K562 (cell line): ENCODE measurements at regions not wholly inside any gene's neighbourhood (a gene's known extent, or its start where the extent isn't known, plus 50 kb on each side); places are given as distances from the start of the nearest gene placed in this dataset.

ENCODE experiments used
- ATAC-seq: fragments of 200-7000 bp; cut with Tn5 transposase; 3 replicates; pipeline ENCODE4 v1.9.1; 2020; ENCODE audit warnings: moderate library complexity
- BruUV-seq: library from RNA; stranded (reverse); fragments of 400-500 nt; replicated peaks from 2 replicates; lab custom pipeline; 2021; lab: Mats Ljungman, UMichigan
- CTCF ChIA-PET: fragments of 300-600 bp; formaldehyde crosslinking; extraction: SDS; loops from one replicate; lab custom pipeline; 2021; ENCODE audit warnings: low intra/inter-chr PET ratio; lab: Yijun Ruan, JAX
- POLR2A ChIA-PET: fragments of 300-600, 350-650 bp; sonication (Branson Sonifier 250); formaldehyde crosslinking; extraction: SDS; loops from one replicate; lab custom pipeline; 2021; ENCODE audit warnings: antibody characterized with exemption, inconsistent platforms; lab: Yijun Ruan, JAX
- DNase-seq, 4 experiments: peaks; one replicate each; pipeline versions ENCODE4 v3.0.0 to v3.0.0-alpha.2; 2011 to 2018; ENCODE audit warnings: low spot score in 3 of 4, mixed read lengths in 3 of 4; ENCODE audit errors: extremely low read depth in 1 of 4
- FAIRE-seq: peaks from 2 replicates; lab custom pipeline; 2011; peaks lifted over from hg19 to GRCh38; lab: Jason Lieb, UNC
- H2AFZ ChIP-seq: 2 replicates; pipeline ENCODE4 v1.6.0; 2011; ENCODE audit warnings: low read depth, low read length, control low read depth, inconsistent platforms
- H3K27ac ChIP-seq: fragments of 200-600 bp; 3 replicates; pipeline ENCODE4 v1.8.0; 2011; ENCODE audit warnings: low read depth, mild to moderate bottlenecking, control low read depth, inconsistent platforms, low read length, moderate library complexity, mixed read lengths; ENCODE audit errors: extremely low read depth
- H3K27me3 ChIP-seq, 2 experiments: fragments of 300-600 bp in 1 of 2; 2 replicates in 1 of 2; 3 replicates in 1 of 2; pipeline versions ENCODE4 v1.6.0 to v1.8.0; 2011; ENCODE audit warnings: inconsistent platforms in 2 of 2, low read length in 2 of 2, mild to moderate bottlenecking in 1 of 2, mixed read lengths in 1 of 2, moderate library complexity in 1 of 2; ENCODE audit not compliant: control insufficient read depth in 2 of 2, insufficient read depth in 2 of 2
- H3K36me3 ChIP-seq: fragments of 300-600 bp; 3 replicates; pipeline ENCODE4 v1.8.0; 2011; ENCODE audit warnings: mild to moderate bottlenecking, low read length, inconsistent platforms; ENCODE audit not compliant: control insufficient read depth, insufficient read depth
- H3K4me1 ChIP-seq, 2 experiments: fragments of 200-600 bp in 1 of 2; replicated peaks in 1 of 2; 2 replicates in 1 of 2; 3 replicates in 1 of 2; pipeline versions ENCODE4 v1.5.1 to v1.8.0; 2011; ENCODE audit warnings: inconsistent platforms in 2 of 2, low read length in 2 of 2, mild to moderate bottlenecking in 1 of 2, mixed read lengths in 1 of 2, moderate library complexity in 1 of 2; ENCODE audit not compliant: control insufficient read depth in 2 of 2, insufficient read depth in 2 of 2
- H3K4me2 ChIP-seq: 2 replicates; pipeline ENCODE4 v1.6.1; 2011; ENCODE audit warnings: low read length, control low read depth, inconsistent platforms, mixed read lengths; ENCODE audit not compliant: insufficient read depth
- H3K4me3 ChIP-seq: fragments of 200-600 bp; sonication (generic), shearing (Covaris generic); 2 replicates; pipeline ENCODE4 v1.5.1; 2016; ENCODE audit warnings: control low read depth, inconsistent platforms
- H3K79me2 ChIP-seq: fragments of 200-600 bp; 3 replicates; pipeline ENCODE4 v1.8.0; 2011; ENCODE audit warnings: low read length, inconsistent platforms; ENCODE audit not compliant: control insufficient read depth, insufficient read depth
- H3K9ac ChIP-seq, 2 experiments: 2 replicates each; pipeline versions ENCODE4 v1.6.0 to v1.6.1; 2011; ENCODE audit warnings: low read depth in 2 of 2, low read length in 2 of 2, control low read depth in 1 of 2, inconsistent platforms in 1 of 2, mild to moderate bottlenecking in 1 of 2, mixed read lengths in 1 of 2; ENCODE audit not compliant: insufficient read depth in 1 of 2
- H3K9me1 ChIP-seq: one replicate; pipeline ENCODE4 v1.6.0; 2011; ENCODE audit warnings: inconsistent platforms, mild to moderate bottlenecking, low read length, moderate library complexity; ENCODE audit not compliant: control insufficient read depth, insufficient read depth
- H3K9me3 ChIP-seq: replicated peaks from 2 replicates; pipeline ENCODE4 v1.5.1; 2011; ENCODE audit warnings: low read depth, low read length, inconsistent platforms; ENCODE audit not compliant: control insufficient read depth, insufficient read depth
- H4K20me1 ChIP-seq: replicated peaks from 2 replicates; pipeline ENCODE4 v1.6.1; 2011; ENCODE audit warnings: low read length, inconsistent platforms, mixed read lengths; ENCODE audit not compliant: control insufficient read depth, insufficient read depth
- CXXC5 ChIP-seq: fragments of 250-450 bp; sonication (Bioruptor Pico); IDR thresholded peaks from 2 replicates; pipeline ENCODE4 v1.8.0; 2022; ENCODE audit warnings: inconsistent platforms, mild to moderate bottlenecking, moderate library complexity
- IFI16 ChIP-seq: fragments of 250-450 bp; sonication (Bioruptor Pico); IDR thresholded peaks from 2 replicates; pipeline ENCODE4 v2.1.2; 2022; ENCODE audit warnings: mild to moderate bottlenecking, inconsistent platforms
- IRF9 ChIP-seq: fragments of 450-650 bp; IDR thresholded peaks from 2 replicates; pipeline ENCODE4 v1.6.1; 2016; ENCODE audit warnings: missing biosample characterization, missing genetic modification characterization
- NBN ChIP-seq: fragments of 450-650 bp; IDR thresholded peaks from 2 replicates; pipeline ENCODE4 v1.6.1; 2016; ENCODE audit warnings: low read depth, mild to moderate bottlenecking
- SAFB ChIP-seq: fragments of 200-400 bp; formaldehyde crosslinking; IDR thresholded peaks from 2 replicates; pipeline ENCODE4 v1.6.1; 2017; ENCODE audit warnings: low read depth, low read length, borderline replicate concordance
- SIX5 ChIP-seq, 2 experiments: IDR thresholded peaks; 2 replicates each; pipeline ENCODE4 v1.6.1; 2011; ENCODE audit warnings: low read length in 2 of 2, borderline replicate concordance in 1 of 2, low read depth in 1 of 2, mild to moderate bottlenecking in 1 of 2, moderate library complexity in 1 of 2; ENCODE audit not compliant: insufficient read depth in 1 of 2
- ZNF583 ChIP-seq: fragments of 250-450 bp; sonication (Bioruptor Pico); IDR thresholded peaks from 2 replicates; pipeline ENCODE4 v1.4.0; 2020
- WGBS: fragments of 100-300 bp; shearing (Covaris generic); methylation state at CpG from one replicate; pipeline ENCODE4 v1.1.6; 2016; ENCODE audit warnings: low coverage, mixed read lengths; ENCODE audit not compliant: insufficient coverage; ENCODE audit errors: missing lambda C conversion rate; 5-methylcytosine and 5-hydroxymethylcytosine counted together
- in situ Hi-C: fragments of 300-500 bp; cut with MboI; formaldehyde crosslinking; loops from 4 replicates; pipeline ENCODE4 v1.15.0; 2018; ENCODE audit warnings: inconsistent platforms, mixed read lengths
- intact Hi-C: fragments of 100-400 bp; cut with micrococcal nuclease; formaldehyde crosslinking; loops from 2 replicates; pipeline ENCODE4 v1.14.2; 2022
- TF ChIP-seq, protein P1 (sequence below): sonication (generic); formaldehyde crosslinking; IDR thresholded peaks from 2 replicates; pipeline ENCODE4 v1.8.1; 2023; ENCODE audit warnings: mild to moderate bottlenecking, missing genetic modification reagents
- TF ChIP-seq, protein P2 (sequence below): fragments of 250-450 bp; sonication (Bioruptor Pico); IDR thresholded peaks from 2 replicates; pipeline ENCODE4 v1.5.0; 2021; ENCODE audit warnings: mild to moderate bottlenecking, borderline replicate concordance

GRCh38 chr21:35962917-35963316 is 97.4 kb downstream of the SETD4 start:
- H3K9me1 ChIP-seq: no peaks in the 10 kb centered on the region
- no peak overlapping the region for H3K4me2 ChIP-seq
- intact Hi-C loops: no loop called here
- TF ChIP-seq IRF9 (tag) (no peak), ZNF583 (no peak), NBN (no peak), IFI16 (CRISPR knock-in tag) (no peak), SIX5 (IDR thresholded peaks at IDR 0.05; ENCODE audit: borderline replicate concordance in 1 of 2, insufficient read depth in 1 of 2, low read depth in 1 of 2, low read length in 2 of 2) (no peak), CXXC5 (CRISPR knock-in tag) (no peak), SAFB (no peak)
- TF ChIP-seq, protein P1, sequence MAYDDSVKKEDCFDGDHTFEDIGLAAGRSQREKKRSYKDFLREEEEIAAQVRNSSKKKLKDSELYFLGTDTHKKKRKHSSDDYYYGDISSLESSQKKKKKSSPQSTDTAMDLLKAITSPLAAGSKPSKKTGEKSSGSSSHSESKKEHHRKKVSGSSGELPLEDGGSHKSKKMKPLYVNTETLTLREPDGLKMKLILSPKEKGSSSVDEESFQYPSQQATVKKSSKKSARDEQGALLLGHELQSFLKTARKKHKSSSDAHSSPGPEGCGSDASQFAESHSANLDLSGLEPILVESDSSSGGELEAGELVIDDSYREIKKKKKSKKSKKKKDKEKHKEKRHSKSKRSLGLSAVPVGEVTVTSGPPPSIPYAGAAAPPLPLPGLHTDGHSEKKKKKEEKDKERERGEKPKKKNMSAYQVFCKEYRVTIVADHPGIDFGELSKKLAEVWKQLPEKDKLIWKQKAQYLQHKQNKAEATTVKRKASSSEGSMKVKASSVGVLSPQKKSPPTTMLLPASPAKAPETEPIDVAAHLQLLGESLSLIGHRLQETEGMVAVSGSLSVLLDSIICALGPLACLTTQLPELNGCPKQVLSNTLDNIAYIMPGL (CRISPR knock-in tag): no peak
- TF ChIP-seq, protein P2, sequence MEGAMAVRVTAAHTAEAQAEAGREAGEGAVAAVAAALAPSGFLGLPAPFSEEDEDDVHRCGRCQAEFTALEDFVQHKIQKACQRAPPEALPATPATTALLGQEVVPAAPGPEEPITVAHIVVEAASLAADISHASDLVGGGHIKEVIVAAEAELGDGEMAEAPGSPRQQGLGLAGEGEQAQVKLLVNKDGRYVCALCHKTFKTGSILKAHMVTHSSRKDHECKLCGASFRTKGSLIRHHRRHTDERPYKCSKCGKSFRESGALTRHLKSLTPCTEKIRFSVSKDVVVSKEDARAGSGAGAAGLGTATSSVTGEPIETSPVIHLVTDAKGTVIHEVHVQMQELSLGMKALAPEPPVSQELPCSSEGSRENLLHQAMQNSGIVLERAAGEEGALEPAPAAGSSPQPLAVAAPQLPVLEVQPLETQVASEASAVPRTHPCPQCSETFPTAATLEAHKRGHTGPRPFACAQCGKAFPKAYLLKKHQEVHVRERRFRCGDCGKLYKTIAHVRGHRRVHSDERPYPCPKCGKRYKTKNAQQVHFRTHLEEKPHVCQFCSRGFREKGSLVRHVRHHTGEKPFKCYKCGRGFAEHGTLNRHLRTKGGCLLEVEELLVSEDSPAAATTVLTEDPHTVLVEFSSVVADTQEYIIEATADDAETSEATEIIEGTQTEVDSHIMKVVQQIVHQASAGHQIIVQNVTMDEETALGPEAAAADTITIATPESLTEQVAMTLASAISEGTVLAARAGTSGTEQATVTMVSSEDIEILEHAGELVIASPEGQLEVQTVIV: no peak
- TF ChIP-seq, all 486 proteins: peak for 0
- FAIRE-seq (no peak), DNase-seq (no peak), ATAC-seq (no peak)
- ChIA-PET CTCF (no interaction called here), POLR2A (no interaction called here)
- no peaks in the 10 kb centered on the region for H3K4me1 ChIP-seq
- no peak overlapping the region for H3K9ac ChIP-seq
- no peaks in the 10 kb centered on the region for H3K79me2 ChIP-seq
- H3K9me3 ChIP-seq: no peaks in the 10 kb centered on the region
- BruUV-seq: no TSS peak
- no peak overlapping the region for H3K27ac ChIP-seq
- H3K4me3 ChIP-seq: no peak overlapping the region
- peaks cover 0 to 5% of the 10 kb centered on the region in 2 experiments; a peak in 2 of 5 replicates for H3K27me3 ChIP-seq
- in situ Hi-C loops: no loop called here
- 0% methylated on average over 2 of the region's 2 CpGs for WGBS
- H3K36me3 ChIP-seq: no peaks in the 10 kb centered on the region
- no peak overlapping the region for H2AFZ ChIP-seq
- no peaks in the 10 kb centered on the region for H4K20me1 ChIP-seq
